ENCODE measurements at regions not wholly inside any gene's neighbourhood (a gene's known extent, or its start where the extent isn't known, plus 50 kb on each side); places are given as distances from the start of the nearest gene placed in this dataset.
"Not testable (repeated sequence)": the region's sequence is repeated elsewhere in the genome, so short reads cannot be mapped to it uniquely, and the experiment has no call there.

GRCh38 chr10:20381761-20382160 is 515.4 kb downstream of the NEBL start:
- no peak for DNase-seq (ENCODE audit: low spot score)

GRCh38 chr10:20380401-20380800 is 516.7 kb downstream of the NEBL start:
- Histone ChIP-seq H3K4me3 (ENCODE audit: severe bottlenecking) (no peak overlapping the region), H3K27me3 (ENCODE audit: insufficient read depth, poor library complexity, severe bottlenecking) (no peaks in the 10 kb centered on the region), H3K4me1 (ENCODE audit: insufficient read depth, poor library complexity, severe bottlenecking) (no peaks in the 10 kb centered on the region), H3K36me3 (ENCODE audit: low read depth) (no peaks in the 10 kb centered on the region), H3K9me3 (ENCODE audit: severe bottlenecking) (no peaks in the 10 kb centered on the region), H3K27ac (ENCODE audit: poor library complexity, severe bottlenecking) (no peak overlapping the region)
- no peak for DNase-seq (ENCODE audit: low spot score)
- no peak for ATAC-seq (ENCODE audit: low read depth)
- TF ChIP-seq CTCF (IDR thresholded peaks at IDR 0.05; ENCODE audit: poor library complexity, severe bottlenecking), result no peak

More at GRCh38 chr10:20381761-20382160, 515.4 kb downstream of the NEBL start:
- no peaks in the 10 kb centered on the region for H3K36me3 ChIP-seq (ENCODE audit: low read depth)
- H3K4me1 ChIP-seq (ENCODE audit: insufficient read depth, poor library complexity, severe bottlenecking), result no peaks in the 10 kb centered on the region
- no peak overlapping the region for H3K4me3 ChIP-seq (ENCODE audit: severe bottlenecking)
- no peak for TF ChIP-seq CTCF (IDR thresholded peaks at IDR 0.05; ENCODE audit: poor library complexity, severe bottlenecking)
- ATAC-seq (ENCODE audit: low read depth), result no peak
- no peaks in the 10 kb centered on the region for H3K9me3 ChIP-seq (ENCODE audit: severe bottlenecking)
- H3K27ac ChIP-seq (ENCODE audit: poor library complexity, severe bottlenecking), result no peak overlapping the region
- no peaks in the 10 kb centered on the region for H3K27me3 ChIP-seq (ENCODE audit: insufficient read depth, poor library complexity, severe bottlenecking)

GRCh38 chr10:20372748-20373147 is 524.4 kb downstream of the NEBL start:
- Histone ChIP-seq H3K9me3 (ENCODE audit: severe bottlenecking) (no peaks in the 10 kb centered on the region), H3K4me3 (ENCODE audit: severe bottlenecking) (no peak overlapping the region), H3K27ac (ENCODE audit: poor library complexity, severe bottlenecking) (no peak overlapping the region), H3K36me3 (ENCODE audit: low read depth) (no peaks in the 10 kb centered on the region), H3K27me3 (ENCODE audit: insufficient read depth, poor library complexity, severe bottlenecking) (no peaks in the 10 kb centered on the region), H3K4me1 (ENCODE audit: insufficient read depth, poor library complexity, severe bottlenecking) (no peaks in the 10 kb centered on the region)
- TF ChIP-seq CTCF (IDR thresholded peaks at IDR 0.05; ENCODE audit: poor library complexity, severe bottlenecking), result no peak
- no peak for ATAC-seq (ENCODE audit: low read depth)
- DNase-seq (ENCODE audit: low spot score), result no peak

- not testable (repeated sequence) for H3K9me3 ChIP-seq (ENCODE audit: severe bottlenecking); H3K4me1 ChIP-seq (ENCODE audit: insufficient read depth, poor library complexity, severe bottlenecking); H3K4me3 ChIP-seq (ENCODE audit: severe bottlenecking); H3K36me3 ChIP-seq (ENCODE audit: low read depth); H3K27ac ChIP-seq (ENCODE audit: poor library complexity, severe bottlenecking); H3K27me3 ChIP-seq (ENCODE audit: insufficient read depth, poor library complexity, severe bottlenecking); ATAC-seq (ENCODE audit: low read depth); DNase-seq (ENCODE audit: low spot score)
Observed at GRCh38 chr10:20370977-20371533, 526.1 kb downstream of the NEBL start.

GRCh38 chr10:20369863-20370736 is 527.0 kb downstream of the NEBL start:
- Histone ChIP-seq H3K4me1 (ENCODE audit: insufficient read depth, poor library complexity, severe bottlenecking) (no peaks in the 10 kb centered on the region), H3K36me3 (ENCODE audit: low read depth) (no peaks in the 10 kb centered on the region), H3K27me3 (ENCODE audit: insufficient read depth, poor library complexity, severe bottlenecking) (peaks cover 2% of the 10 kb centered on the region), H3K27ac (ENCODE audit: poor library complexity, severe bottlenecking) (no peak overlapping the region), H3K9me3 (ENCODE audit: severe bottlenecking) (peaks cover under 1% of the 10 kb centered on the region), H3K4me3 (ENCODE audit: severe bottlenecking) (no peak overlapping the region)
- DNase-seq (ENCODE audit: low spot score) (no peak), ATAC-seq (ENCODE audit: low read depth) (no peak)
- no peak for TF ChIP-seq CTCF (IDR thresholded peaks at IDR 0.05; ENCODE audit: poor library complexity, severe bottlenecking)

Measured in RWPE2 (cell line).